Central memory CD4-positive, alpha-beta T cell (primary cell): ENCODE measurements at regions not wholly inside any gene's neighbourhood (a gene's known extent, or its start where the extent isn't known, plus 50 kb on each side); places are given as distances from the start of the nearest gene placed in this dataset.

Source experiments
- DNase-seq: peaks from one replicate; pipeline ENCODE4 v3.0.0; 2022

- no peak for DNase-seq
Measured at GRCh38 chr21:22965455-22966135, 1967.4 kb downstream of the NCAM2 start.

GRCh38 chr21:22981819-22982218 is 1983.6 kb downstream of the NCAM2 start:
- DNase-seq, result no peak

- DNase-seq, result no peak
Measured at GRCh38 chr21:22993144-22993543, 1994.9 kb downstream of the NCAM2 start.

GRCh38 chr21:22993822-22994574 is 1995.8 kb downstream of the NCAM2 start:
- no peak for DNase-seq

- no peak for DNase-seq
Measured at GRCh38 chr21:23003951-23004350, 2005.7 kb downstream of the NCAM2 start.

GRCh38 chr21:23008601-23009202 is 2010.5 kb downstream of the NCAM2 start:
- no peak for DNase-seq

GRCh38 chr21:23009360-23009759 is 2011.2 kb downstream of the NCAM2 start:
- no peak for DNase-seq

GRCh38 chr21:23014021-23014420 is 2015.8 kb downstream of the NCAM2 start:
- no peak for DNase-seq

- DNase-seq, result no peak
Measured at GRCh38 chr21:23016617-23017016, 2018.4 kb downstream of the NCAM2 start.

GRCh38 chr21:23017989-23018388 is 2019.8 kb downstream of the NCAM2 start:
- DNase-seq, result no peak

GRCh38 chr21:23020969-23021368 is 2022.8 kb downstream of the NCAM2 start:
- DNase-seq, result no peak

GRCh38 chr21:23021481-23021880 is 2023.3 kb downstream of the NCAM2 start:
- DNase-seq, result no peak

GRCh38 chr21:23026878-23027277 is 2028.7 kb downstream of the NCAM2 start:
- no peak for DNase-seq

GRCh38 chr21:23039846-23040245 is 2041.6 kb downstream of the NCAM2 start:
- DNase-seq, result no peak

- DNase-seq, result no peak
Measured at GRCh38 chr21:23045955-23046354, 2047.7 kb downstream of the NCAM2 start.

- no peak for DNase-seq
Measured at GRCh38 chr21:23067672-23068071, 2069.5 kb downstream of the NCAM2 start.

- DNase-seq, result no peak
Measured at GRCh38 chr21:23083242-23083641, 2085.0 kb downstream of the NCAM2 start.

- no peak for DNase-seq
Measured at GRCh38 chr21:23093259-23093658, 2095.1 kb downstream of the NCAM2 start.

- no peak for DNase-seq
Measured at GRCh38 chr21:23099185-23099584, 2101.0 kb downstream of the NCAM2 start.

GRCh38 chr21:23101111-23101510 is 2102.9 kb downstream of the NCAM2 start:
- no peak for DNase-seq

- DNase-seq, result no peak
Measured at GRCh38 chr21:23108533-23108932, 2110.3 kb downstream of the NCAM2 start.

- no peak for DNase-seq
Measured at GRCh38 chr21:23111070-23111600, 2112.9 kb downstream of the NCAM2 start.

GRCh38 chr21:23119491-23119890 is 2121.3 kb downstream of the NCAM2 start:
- no peak for DNase-seq

- no peak for DNase-seq
Measured at GRCh38 chr21:23127973-23128372, 2129.8 kb downstream of the NCAM2 start.
